IPS-20b (cell line): ENCODE measurements at regions not wholly inside any gene's neighbourhood (a gene's known extent, or its start where the extent isn't known, plus 50 kb on each side); places are given as distances from the start of the nearest gene placed in this dataset.

Source experiments
- H3K27ac ChIP-seq: one replicate; pipeline ENCODE4 v1.5.1; 2013; ENCODE audit warnings: low read length
- H3K27me3 ChIP-seq: 2 replicates; pipeline ENCODE4 v1.6.1; 2013; ENCODE audit warnings: mild to moderate bottlenecking, low read length, inconsistent platforms; ENCODE audit not compliant: insufficient read depth
- H3K36me3 ChIP-seq: 2 replicates; pipeline ENCODE4 v1.6.1; 2013; ENCODE audit warnings: low read depth, mild to moderate bottlenecking, inconsistent platforms, low read length, moderate library complexity; ENCODE audit not compliant: insufficient read depth
- H3K4me1 ChIP-seq: 2 replicates; pipeline ENCODE4 v1.6.1; 2013; ENCODE audit warnings: mild to moderate bottlenecking, control low read depth, inconsistent platforms, low read length, moderate library complexity; ENCODE audit not compliant: insufficient read depth
- H3K4me3 ChIP-seq: 2 replicates; pipeline ENCODE4 v1.5.1; 2013; ENCODE audit warnings: mild to moderate bottlenecking, low read length, inconsistent platforms
- H3K9ac ChIP-seq: 2 replicates; pipeline ENCODE4 v1.6.1; 2013; ENCODE audit warnings: low read depth, mild to moderate bottlenecking, inconsistent platforms, low read length, moderate library complexity
- H3K9me3 ChIP-seq: 2 replicates; pipeline ENCODE4 v1.6.1; 2013; ENCODE audit warnings: mild to moderate bottlenecking, low read depth, low read length, inconsistent platforms; ENCODE audit not compliant: insufficient read depth

- no peak overlapping the region for H3K4me3 ChIP-seq
- no peak overlapping the region for H3K27ac ChIP-seq
- no peaks in the 10 kb centered on the region for H3K27me3 ChIP-seq
- H3K9me3 ChIP-seq, result no peaks in the 10 kb centered on the region
- no peak overlapping the region for H3K9ac ChIP-seq
- no peaks in the 10 kb centered on the region for H3K36me3 ChIP-seq
- H3K4me1 ChIP-seq, result peaks cover 10% of the 10 kb centered on the region; the same call in 1 of the 2 replicates
Observed at GRCh38 chr1:221161571-221162041, 282.4 kb downstream of the HLX start.

- Histone ChIP-seq H3K4me1 (peaks cover 10% of the 10 kb centered on the region; the same call in 1 of the 2 replicates), H3K9me3 (no peaks in the 10 kb centered on the region), H3K36me3 (no peaks in the 10 kb centered on the region), H3K9ac (no peak overlapping the region), H3K27me3 (no peaks in the 10 kb centered on the region), H3K27ac (no peak overlapping the region), H3K4me3 (no peak overlapping the region)
Observed at GRCh38 chr1:221162352-221162751, 283.1 kb downstream of the HLX start.

GRCh38 chr1:221162939-221163338 is 283.7 kb downstream of the HLX start:
- Histone ChIP-seq H3K27me3 (no peaks in the 10 kb centered on the region), H3K36me3 (no peaks in the 10 kb centered on the region), H3K9me3 (no peaks in the 10 kb centered on the region), H3K9ac (no peak overlapping the region), H3K27ac (no peak overlapping the region), H3K4me3 (no peak overlapping the region), H3K4me1 (peaks cover 13% of the 10 kb centered on the region; the same call in 1 of the 2 replicates)

DNA sequence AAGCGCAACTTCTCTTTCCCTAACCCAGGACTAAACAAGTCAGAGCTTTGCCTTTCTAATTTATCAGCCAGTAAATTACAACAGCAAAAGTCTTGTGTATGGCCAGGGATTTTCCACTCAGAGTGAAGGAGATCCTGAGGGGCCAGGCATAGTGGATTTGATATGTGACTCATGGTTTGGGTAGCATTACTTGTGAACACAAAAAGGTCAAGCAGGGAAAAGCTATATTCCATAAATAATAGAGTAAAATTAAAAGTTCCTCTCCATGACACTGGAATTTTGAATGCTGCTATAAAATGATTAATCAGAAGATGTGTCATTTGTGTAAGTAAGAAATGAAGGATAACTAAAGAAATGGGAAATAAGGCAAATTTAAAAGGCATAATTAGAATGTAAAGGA is 284.8 kb downstream of the HLX start:
- Histone ChIP-seq H3K4me1 (peaks cover 19% of the 10 kb centered on the region; the same call in 1 of the 2 replicates), H3K9ac (no peak overlapping the region), H3K9me3 (no peaks in the 10 kb centered on the region), H3K27me3 (no peaks in the 10 kb centered on the region), H3K36me3 (no peaks in the 10 kb centered on the region), H3K27ac (no peak overlapping the region), H3K4me3 (no peak overlapping the region)

GRCh38 chr1:221164951-221165838 is 286.0 kb downstream of the HLX start:
- no peaks in the 10 kb centered on the region for H3K9me3 ChIP-seq
- no peaks in the 10 kb centered on the region for H3K36me3 ChIP-seq
- no peak overlapping the region for H3K27ac ChIP-seq
- peaks cover 28% of the 10 kb centered on the region; the same call in 1 of the 2 replicates for H3K4me1 ChIP-seq
- H3K27me3 ChIP-seq, result no peaks in the 10 kb centered on the region
- no peak overlapping the region for H3K4me3 ChIP-seq
- H3K9ac ChIP-seq, result no peak overlapping the region

- no peaks in the 10 kb centered on the region for H3K9me3 ChIP-seq
- no peaks in the 10 kb centered on the region for H3K36me3 ChIP-seq
- no peaks in the 10 kb centered on the region for H3K27me3 ChIP-seq
- H3K9ac ChIP-seq, result no peak overlapping the region
- no peak overlapping the region for H3K27ac ChIP-seq
- H3K4me3 ChIP-seq, result no peak overlapping the region
- peaks cover 32% of the 10 kb centered on the region for H3K4me1 ChIP-seq
Observed at GRCh38 chr1:221165839-221166500, 286.7 kb downstream of the HLX start.

GRCh38 chr1:221166559-221167318 is 287.5 kb downstream of the HLX start:
- Histone ChIP-seq H3K4me1 (peaks cover 26% of the 10 kb centered on the region), H3K9me3 (no peaks in the 10 kb centered on the region; the same call in 1 of the 2 replicates), H3K36me3 (no peaks in the 10 kb centered on the region), H3K4me3 (no peak overlapping the region), H3K27ac (no peak overlapping the region), H3K27me3 (no peaks in the 10 kb centered on the region), H3K9ac (no peak overlapping the region)

GRCh38 chr1:221169447-221169889 is 290.2 kb downstream of the HLX start:
- H3K9me3 ChIP-seq, result no peaks in the 10 kb centered on the region; the same call in 1 of the 2 replicates
- H3K4me3 ChIP-seq, result peak overlapping the region; percentile 34; the same call in 1 of the 2 replicates
- no peak overlapping the region for H3K9ac ChIP-seq
- no peaks in the 10 kb centered on the region for H3K27me3 ChIP-seq
- H3K27ac ChIP-seq, result no peak overlapping the region
- H3K4me1 ChIP-seq, result peaks cover 26% of the 10 kb centered on the region
- no peaks in the 10 kb centered on the region for H3K36me3 ChIP-seq

GRCh38 chr1:221170171-221170570 is 290.9 kb downstream of the HLX start:
- H3K27me3 ChIP-seq, result no peaks in the 10 kb centered on the region
- H3K4me1 ChIP-seq, result peaks cover 26% of the 10 kb centered on the region
- no peak overlapping the region for H3K9ac ChIP-seq
- H3K4me3 ChIP-seq, result no peak overlapping the region
- H3K36me3 ChIP-seq, result no peaks in the 10 kb centered on the region
- H3K9me3 ChIP-seq, result no peaks in the 10 kb centered on the region; the same call in 1 of the 2 replicates
- no peak overlapping the region for H3K27ac ChIP-seq

- no peak overlapping the region for H3K27ac ChIP-seq
- H3K36me3 ChIP-seq, result no peaks in the 10 kb centered on the region
- peaks cover 26% of the 10 kb centered on the region for H3K4me1 ChIP-seq
- no peak overlapping the region for H3K9ac ChIP-seq
- H3K4me3 ChIP-seq, result no peak overlapping the region
- no peaks in the 10 kb centered on the region for H3K27me3 ChIP-seq
- H3K9me3 ChIP-seq, result no peaks in the 10 kb centered on the region; the same call in 1 of the 2 replicates
Observed at GRCh38 chr1:221171768-221172167, 292.5 kb downstream of the HLX start.

- no peaks in the 10 kb centered on the region for H3K36me3 ChIP-seq
- H3K4me1 ChIP-seq, result peaks cover 22% of the 10 kb centered on the region
- H3K9me3 ChIP-seq, result no peaks in the 10 kb centered on the region; the same call in 1 of the 2 replicates
- H3K4me3 ChIP-seq, result no peak overlapping the region
- no peak overlapping the region for H3K9ac ChIP-seq
- no peaks in the 10 kb centered on the region for H3K27me3 ChIP-seq
- H3K27ac ChIP-seq, result no peak overlapping the region
Observed at GRCh38 chr1:221172841-221173240, 293.6 kb downstream of the HLX start.
